K562 (cell line): ENCODE measurements at regions not wholly inside any gene's neighbourhood (a gene's known extent, or its start where the extent isn't known, plus 50 kb on each side); places are given as distances from the start of the nearest gene placed in this dataset.

Source experiments
- CBFB ChIP-seq: sonication (generic); formaldehyde crosslinking; IDR thresholded peaks from 2 replicates; pipeline ENCODE4 v1.4.0; 2020; ENCODE audit warnings: mild to moderate bottlenecking, missing genetic modification reagents
- GABPB2 ChIP-seq: fragments of 250-450 bp; sonication (Bioruptor Pico); conservative IDR thresholded peaks from 2 replicates; pipeline ENCODE4 v1.5.1; 2021; ENCODE audit warnings: mild to moderate bottlenecking

GRCh38 chr4:71125137-71125536 lies 131.7 kb downstream of the DCK start:
- TF ChIP-seq CBFB, result no peak
- no peak for TF ChIP-seq GABPB2 (CRISPR knock-in tag)
